Erythroblast (primary cell): ENCODE measurements at regions not wholly inside any gene's neighbourhood (a gene's known extent, or its start where the extent isn't known, plus 50 kb on each side); places are given as distances from the start of the nearest gene placed in this dataset.

Experiments used
- GATA1 ChIP-seq: IDR thresholded peaks from 2 replicates; pipeline ENCODE4 v1.6.1; 2011; ENCODE audit warnings: low read depth, mild to moderate bottlenecking, control low read depth, low read length, moderate library complexity
- POLR2A ChIP-seq: IDR thresholded peaks from 2 replicates; pipeline ENCODE4 v1.6.1; 2011; ENCODE audit warnings: mild to moderate bottlenecking, low read length

DNA sequence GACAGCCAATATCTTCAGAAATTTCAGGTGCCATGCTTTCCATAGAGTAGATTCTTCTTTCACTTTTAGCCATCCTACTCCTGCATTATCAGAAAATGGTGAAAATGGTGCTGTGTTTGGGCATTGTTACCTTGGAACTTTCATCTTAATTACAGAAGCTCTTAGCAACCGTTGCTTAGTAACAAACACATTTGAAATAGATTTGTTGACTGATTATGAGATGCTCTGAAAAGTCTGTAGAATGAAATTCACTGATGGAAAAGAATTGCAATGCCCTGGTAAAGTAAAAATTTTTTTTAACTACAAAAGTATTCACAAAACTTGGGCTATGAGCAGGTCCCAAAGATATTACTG is 249.3 kb upstream of the NEBL start:
- TF ChIP-seq POLR2A (no peak), GATA1 (no peak)
